ENCODE measurements at regions not wholly inside any gene's neighbourhood (a gene's known extent, or its start where the extent isn't known, plus 50 kb on each side); places are given as distances from the start of the nearest gene placed in this dataset.

DNA sequence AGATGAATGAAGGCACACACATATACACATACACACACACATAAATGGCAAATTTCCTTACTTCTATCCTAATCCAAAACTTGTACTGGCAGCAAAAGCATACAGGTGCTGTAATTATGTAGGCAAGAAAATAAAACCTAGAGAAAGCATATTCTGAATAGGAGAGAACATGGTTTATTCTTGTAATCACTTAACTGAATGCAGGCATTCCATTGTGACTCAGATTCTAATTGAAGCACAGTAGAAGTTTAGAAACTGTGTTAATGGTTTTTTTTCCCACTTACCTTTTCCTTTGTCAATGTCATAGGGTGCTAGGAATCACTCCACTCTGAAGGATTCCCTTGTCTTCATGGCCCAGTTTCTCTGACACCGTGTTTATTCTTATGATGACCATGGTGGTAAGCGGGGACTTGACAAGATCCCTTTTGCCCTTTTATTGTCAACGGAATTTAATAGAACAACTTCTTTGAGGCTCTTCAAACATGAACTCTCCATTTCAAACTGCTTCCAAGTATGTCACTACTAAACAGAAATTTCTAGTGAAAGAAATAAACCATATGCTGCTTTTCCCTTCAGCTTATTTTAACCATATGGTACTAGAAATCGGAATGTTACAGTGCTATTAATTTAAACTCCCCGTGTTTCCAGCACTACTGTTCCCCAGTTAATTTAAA is 164.2 kb downstream of the OGFRL1 start (continued):
- TF ChIP-seq, protein P1, sequence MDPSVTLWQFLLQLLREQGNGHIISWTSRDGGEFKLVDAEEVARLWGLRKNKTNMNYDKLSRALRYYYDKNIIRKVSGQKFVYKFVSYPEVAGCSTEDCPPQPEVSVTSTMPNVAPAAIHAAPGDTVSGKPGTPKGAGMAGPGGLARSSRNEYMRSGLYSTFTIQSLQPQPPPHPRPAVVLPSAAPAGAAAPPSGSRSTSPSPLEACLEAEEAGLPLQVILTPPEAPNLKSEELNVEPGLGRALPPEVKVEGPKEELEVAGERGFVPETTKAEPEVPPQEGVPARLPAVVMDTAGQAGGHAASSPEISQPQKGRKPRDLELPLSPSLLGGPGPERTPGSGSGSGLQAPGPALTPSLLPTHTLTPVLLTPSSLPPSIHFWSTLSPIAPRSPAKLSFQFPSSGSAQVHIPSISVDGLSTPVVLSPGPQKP (IDR thresholded peaks at IDR 0.05; ENCODE audit: low read depth, low read length): no peak
- no peak for TF ChIP-seq SREBF1 (IDR thresholded peaks at IDR 0.05; ENCODE audit: low read length)
- no peak for TF ChIP-seq MYB (IDR thresholded peaks at IDR 0.05; ENCODE audit: borderline replicate concordance, low read depth, low read length)

DNA sequence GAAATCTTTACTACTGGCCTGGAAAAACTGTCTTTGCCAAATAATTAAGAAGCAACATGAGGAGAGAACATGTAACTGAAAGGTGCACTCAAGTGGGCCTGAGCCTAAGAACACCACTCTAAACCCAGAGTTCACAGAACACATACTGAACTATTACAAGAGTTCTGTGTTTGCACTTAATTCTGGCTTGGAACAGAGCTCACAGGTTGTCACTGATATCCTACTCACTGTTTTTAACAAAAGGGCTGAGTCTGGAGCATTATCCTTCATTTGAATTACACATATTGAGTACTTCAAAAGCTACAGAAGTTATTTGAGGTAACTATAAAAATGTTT is 164.7 kb downstream of the OGFRL1 start:
- FAIRE-seq: no peak
- CTCF ChIA-PET: no interaction called here

DNA sequence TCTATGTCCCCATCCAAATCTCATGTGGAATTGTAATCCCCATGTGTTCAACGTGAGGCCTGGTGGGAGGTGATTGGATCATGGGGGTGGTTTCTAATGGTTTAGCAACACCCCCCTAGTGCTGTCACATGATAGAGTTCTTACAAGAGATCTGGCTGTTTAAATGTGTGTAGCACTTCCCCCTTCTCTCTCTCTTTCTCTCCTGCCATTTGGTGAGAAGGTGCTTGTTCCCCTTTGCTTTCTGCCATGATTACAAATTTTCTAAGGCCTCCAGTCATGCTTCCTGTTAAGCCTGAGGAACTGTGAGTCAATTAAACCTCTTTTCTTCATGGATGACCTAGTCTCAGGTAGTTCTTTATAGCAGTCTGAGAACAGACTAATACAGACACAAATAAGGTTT is 165.4 kb downstream of the OGFRL1 start:
- SMC1A ChIA-PET (ENCODE audit: uncharacterized antibody, unreplicated experiment): no interaction called here
- Histone ChIP-seq H3K36me3 (ENCODE audit: control insufficient read depth in 2 of 2, insufficient read depth in 2 of 2, low read length in 1 of 2) (no peaks in the 10 kb centered on the region), H3K27ac (ENCODE audit: control insufficient read depth, insufficient read depth) (no peak overlapping the region), H2AFZ (ENCODE audit: control insufficient read depth, low read depth, low read length) (no peak overlapping the region), H4K20me1 (ENCODE audit: control insufficient read depth, insufficient read depth) (no peaks in the 10 kb centered on the region), H3K27me3 (replicated peaks in 1 of 2; ENCODE audit: control insufficient read depth in 2 of 2, insufficient read depth in 2 of 2, low read length in 1 of 2) (no peaks in the 10 kb centered on the region; a peak in 1 of 4 replicates), H3K79me2 (ENCODE audit: control insufficient read depth, insufficient read depth, low read length) (no peaks in the 10 kb centered on the region), H3K9ac (ENCODE audit: control insufficient read depth, insufficient read depth, low read length) (no peak overlapping the region), H3K4me3 (no peak overlapping the region), H3K9me3 (replicated peaks; ENCODE audit: control insufficient read depth, insufficient read depth, low read length) (no peaks in the 10 kb centered on the region), H3K4me2 (ENCODE audit: control insufficient read depth, insufficient read depth) (no peak overlapping the region), H3K4me1 (ENCODE audit: control insufficient read depth, insufficient read depth, low read length) (no peaks in the 10 kb centered on the region)
- no peak for FAIRE-seq
- WGBS (ENCODE audit: insufficient coverage, insufficient replicate concordance, low lambda C conversion rate, missing lambda C conversion rate): 0% methylated on average over 1 of the region's 1 CpG
- POLR2A ChIA-PET: no interaction called here
- intact Hi-C loops (cut with micrococcal nuclease; ENCODE audit: unreplicated experiment): no loop called here
- no peak for ATAC-seq
- no TSS peak for BruUV-seq (replicated peaks)
- in situ Hi-C loops (cut with MboI): no loop called here
- no peak for DNase-seq (ENCODE audit: low read depth, low spot score)
- RAD21 ChIA-PET (ENCODE audit: unreplicated experiment): no interaction called here
- CTCF ChIA-PET: no interaction called here
- TF ChIP-seq, protein P2, sequence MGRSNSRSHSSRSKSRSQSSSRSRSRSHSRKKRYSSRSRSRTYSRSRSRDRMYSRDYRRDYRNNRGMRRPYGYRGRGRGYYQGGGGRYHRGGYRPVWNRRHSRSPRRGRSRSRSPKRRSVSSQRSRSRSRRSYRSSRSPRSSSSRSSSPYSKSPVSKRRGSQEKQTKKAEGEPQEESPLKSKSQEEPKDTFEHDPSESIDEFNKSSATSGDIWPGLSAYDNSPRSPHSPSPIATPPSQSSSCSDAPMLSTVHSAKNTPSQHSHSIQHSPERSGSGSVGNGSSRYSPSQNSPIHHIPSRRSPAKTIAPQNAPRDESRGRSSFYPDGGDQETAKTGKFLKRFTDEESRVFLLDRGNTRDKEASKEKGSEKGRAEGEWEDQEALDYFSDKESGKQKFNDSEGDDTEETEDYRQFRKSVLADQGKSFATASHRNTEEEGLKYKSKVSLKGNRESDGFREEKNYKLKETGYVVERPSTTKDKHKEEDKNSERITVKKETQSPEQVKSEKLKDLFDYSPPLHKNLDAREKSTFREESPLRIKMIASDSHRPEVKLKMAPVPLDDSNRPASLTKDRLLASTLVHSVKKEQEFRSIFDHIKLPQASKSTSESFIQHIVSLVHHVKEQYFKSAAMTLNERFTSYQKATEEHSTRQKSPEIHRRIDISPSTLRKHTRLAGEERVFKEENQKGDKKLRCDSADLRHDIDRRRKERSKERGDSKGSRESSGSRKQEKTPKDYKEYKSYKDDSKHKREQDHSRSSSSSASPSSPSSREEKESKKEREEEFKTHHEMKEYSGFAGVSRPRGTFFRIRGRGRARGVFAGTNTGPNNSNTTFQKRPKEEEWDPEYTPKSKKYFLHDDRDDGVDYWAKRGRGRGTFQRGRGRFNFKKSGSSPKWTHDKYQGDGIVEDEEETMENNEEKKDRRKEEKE (IDR thresholded peaks at IDR 0.05): no peak
- TF ChIP-seq SMAD5 (IDR thresholded peaks at IDR 0.05; ENCODE audit: low read depth): no peak
- TF ChIP-seq ZNF274 (IDR thresholded peaks at IDR 0.05; ENCODE audit: insufficient read depth, insufficient read length): no peak
- TF ChIP-seq CREB1 (IDR thresholded peaks at IDR 0.05; ENCODE audit: low read depth): no peak
- TF ChIP-seq, protein P3, sequence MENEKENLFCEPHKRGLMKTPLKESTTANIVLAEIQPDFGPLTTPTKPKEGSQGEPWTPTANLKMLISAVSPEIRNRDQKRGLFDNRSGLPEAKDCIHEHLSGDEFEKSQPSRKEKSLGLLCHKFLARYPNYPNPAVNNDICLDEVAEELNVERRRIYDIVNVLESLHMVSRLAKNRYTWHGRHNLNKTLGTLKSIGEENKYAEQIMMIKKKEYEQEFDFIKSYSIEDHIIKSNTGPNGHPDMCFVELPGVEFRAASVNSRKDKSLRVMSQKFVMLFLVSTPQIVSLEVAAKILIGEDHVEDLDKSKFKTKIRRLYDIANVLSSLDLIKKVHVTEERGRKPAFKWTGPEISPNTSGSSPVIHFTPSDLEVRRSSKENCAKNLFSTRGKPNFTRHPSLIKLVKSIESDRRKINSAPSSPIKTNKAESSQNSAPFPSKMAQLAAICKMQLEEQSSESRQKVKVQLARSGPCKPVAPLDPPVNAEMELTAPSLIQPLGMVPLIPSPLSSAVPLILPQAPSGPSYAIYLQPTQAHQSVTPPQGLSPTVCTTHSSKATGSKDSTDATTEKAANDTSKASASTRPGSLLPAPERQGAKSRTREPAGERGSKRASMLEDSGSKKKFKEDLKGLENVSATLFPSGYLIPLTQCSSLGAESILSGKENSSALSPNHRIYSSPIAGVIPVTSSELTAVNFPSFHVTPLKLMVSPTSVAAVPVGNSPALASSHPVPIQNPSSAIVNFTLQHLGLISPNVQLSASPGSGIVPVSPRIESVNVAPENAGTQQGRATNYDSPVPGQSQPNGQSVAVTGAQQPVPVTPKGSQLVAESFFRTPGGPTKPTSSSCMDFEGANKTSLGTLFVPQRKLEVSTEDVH (IDR thresholded peaks at IDR 0.05; ENCODE audit: low read depth, partially characterized antibody): no peak

More for the DNA sequence above, 164.7 kb downstream of the OGFRL1 start:
- in situ Hi-C loops (cut with MboI) (no loop called here), intact Hi-C loops (cut with micrococcal nuclease; ENCODE audit: unreplicated experiment) (no loop called here)
- H3K36me3 ChIP-seq (ENCODE audit: control insufficient read depth in 2 of 2, insufficient read depth in 2 of 2, low read length in 1 of 2): no peaks in the 10 kb centered on the region
- DNase-seq (ENCODE audit: low read depth, low spot score) (no peak), ATAC-seq (no peak)
- SMC1A ChIA-PET (ENCODE audit: uncharacterized antibody, unreplicated experiment): no interaction called here
- TF ChIP-seq KAT2A (conservative IDR thresholded peaks at IDR 0.05; ENCODE audit: control insufficient read depth, low read depth, low read length) (no peak), SREBF1 (IDR thresholded peaks at IDR 0.05; ENCODE audit: low read length) (no peak)
- no peaks in the 10 kb centered on the region for H4K20me1 ChIP-seq (ENCODE audit: control insufficient read depth, insufficient read depth)
- no peaks in the 10 kb centered on the region for H3K79me2 ChIP-seq (ENCODE audit: control insufficient read depth, insufficient read depth, low read length)
- no peak overlapping the region for H3K27ac ChIP-seq (ENCODE audit: control insufficient read depth, insufficient read depth)
- H3K4me2 ChIP-seq (ENCODE audit: control insufficient read depth, insufficient read depth): no peak overlapping the region
- H3K4me3 ChIP-seq: no peak overlapping the region
- no peaks in the 10 kb centered on the region; a peak in 1 of 4 replicates for H3K27me3 ChIP-seq (replicated peaks in 1 of 2; ENCODE audit: control insufficient read depth in 2 of 2, insufficient read depth in 2 of 2, low read length in 1 of 2)
- RAD21 ChIA-PET (ENCODE audit: unreplicated experiment): no interaction called here
- no peak overlapping the region for H2AFZ ChIP-seq (ENCODE audit: control insufficient read depth, low read depth, low read length)
- no peak overlapping the region for H3K9ac ChIP-seq (ENCODE audit: control insufficient read depth, insufficient read depth, low read length)
- BruUV-seq (replicated peaks): no TSS peak
- POLR2A ChIA-PET: no interaction called here
- no peaks in the 10 kb centered on the region for H3K9me3 ChIP-seq (replicated peaks; ENCODE audit: control insufficient read depth, insufficient read depth, low read length)
- no peaks in the 10 kb centered on the region for H3K4me1 ChIP-seq (ENCODE audit: control insufficient read depth, insufficient read depth, low read length)
